Nephron (organoid): ENCODE measurements at regions not wholly inside any gene's neighbourhood (a gene's known extent, or its start where the extent isn't known, plus 50 kb on each side); places are given as distances from the start of the nearest gene placed in this dataset.

Source experiments
- H3K27ac Mint-ChIP-seq, 3 experiments: 2 replicates each; pipeline ENCODE4 v1.8.0; 2020; ENCODE audit warnings: mixed read lengths in 3 of 3, mild to moderate bottlenecking in 2 of 3, moderate library complexity in 1 of 3
- H3K27me3 Mint-ChIP-seq: 2 replicates; pipeline ENCODE4 v1.8.0; 2021; ENCODE audit warnings: low read depth, mild to moderate bottlenecking, moderate library complexity, mixed read lengths
- H3K36me3 Mint-ChIP-seq: 2 replicates; pipeline ENCODE4 v1.8.0; 2020; ENCODE audit warnings: low read depth, mixed read lengths
- H3K4me1 Mint-ChIP-seq: 2 replicates; pipeline ENCODE4 v1.8.0; 2020; ENCODE audit warnings: mixed read lengths
- H3K4me3 Mint-ChIP-seq, 3 experiments: 2 replicates each; pipeline ENCODE4 v1.8.0; 2020; ENCODE audit warnings: mild to moderate bottlenecking in 3 of 3, mixed read lengths in 3 of 3, moderate library complexity in 2 of 3
- H3K9me3 Mint-ChIP-seq: 2 replicates; pipeline ENCODE4 v1.8.0; 2020; ENCODE audit warnings: mixed read lengths
- CTCF ChIP-seq, 3 experiments: fragments of 200-600 bp; sonication (generic); IDR thresholded peaks; one replicate each; pipeline ENCODE4 v1.5.0; 2021; ENCODE audit warnings: antibody characterized with exemption in 3 of 3; ENCODE audit not compliant: unreplicated experiment in 3 of 3

GRCh38 chr2:106720026-106720425 lies 165.9 kb downstream of the ST6GAL2 start:
- H3K27ac Mint-ChIP-seq: no peak overlapping the region
- peaks cover 46% of the 10 kb centered on the region for H3K9me3 Mint-ChIP-seq
- H3K4me1 Mint-ChIP-seq: no peaks in the 10 kb centered on the region
- H3K4me3 Mint-ChIP-seq: no peak overlapping the region
- TF ChIP-seq CTCF (IDR thresholded peaks at IDR 0.05; ENCODE audit: unreplicated experiment in 3 of 3): no peak
- H3K36me3 Mint-ChIP-seq: peaks cover 7% of the 10 kb centered on the region
- no peaks in the 10 kb centered on the region for H3K27me3 Mint-ChIP-seq

GRCh38 chr2:106724301-106724794 lies 161.6 kb downstream of the ST6GAL2 start:
- no peak overlapping the region for H3K4me3 Mint-ChIP-seq
- no peak overlapping the region for H3K27ac Mint-ChIP-seq
- H3K4me1 Mint-ChIP-seq: no peaks in the 10 kb centered on the region
- H3K36me3 Mint-ChIP-seq: no peaks in the 10 kb centered on the region
- no peak for TF ChIP-seq CTCF (IDR thresholded peaks at IDR 0.05; ENCODE audit: unreplicated experiment in 3 of 3)
- peaks cover 13% of the 10 kb centered on the region for H3K9me3 Mint-ChIP-seq
- H3K27me3 Mint-ChIP-seq: no peaks in the 10 kb centered on the region

GRCh38 chr2:106734165-106734564 lies 151.8 kb downstream of the ST6GAL2 start:
- Mint-ChIP-seq H3K4me1 (no peaks in the 10 kb centered on the region), H3K27me3 (no peaks in the 10 kb centered on the region), H3K36me3 (no peaks in the 10 kb centered on the region), H3K9me3 (peaks cover 19% of the 10 kb centered on the region), H3K27ac (no peak overlapping the region), H3K4me3 (no peak overlapping the region)
- no peak for TF ChIP-seq CTCF (IDR thresholded peaks at IDR 0.05; ENCODE audit: unreplicated experiment in 3 of 3)

GRCh38 chr2:106735807-106736206 lies 150.2 kb downstream of the ST6GAL2 start:
- no peaks in the 10 kb centered on the region for H3K4me1 Mint-ChIP-seq
- TF ChIP-seq CTCF (IDR thresholded peaks at IDR 0.05; ENCODE audit: unreplicated experiment in 3 of 3): no peak
- H3K27me3 Mint-ChIP-seq: no peaks in the 10 kb centered on the region
- H3K9me3 Mint-ChIP-seq: peaks cover 19% of the 10 kb centered on the region
- H3K4me3 Mint-ChIP-seq: no peak overlapping the region
- H3K36me3 Mint-ChIP-seq: no peaks in the 10 kb centered on the region
- H3K27ac Mint-ChIP-seq: no peak overlapping the region

GRCh38 chr2:106736221-106736620 lies 149.7 kb downstream of the ST6GAL2 start:
- Mint-ChIP-seq H3K9me3 (peaks cover 19% of the 10 kb centered on the region), H3K27me3 (no peaks in the 10 kb centered on the region), H3K4me3 (no peak overlapping the region), H3K4me1 (no peaks in the 10 kb centered on the region), H3K36me3 (no peaks in the 10 kb centered on the region), H3K27ac (no peak overlapping the region)
- TF ChIP-seq CTCF (IDR thresholded peaks at IDR 0.05; ENCODE audit: unreplicated experiment in 3 of 3): no peak

GRCh38 chr2:106745468-106745867 lies 140.5 kb downstream of the ST6GAL2 start:
- no peak for TF ChIP-seq CTCF (IDR thresholded peaks at IDR 0.05; ENCODE audit: unreplicated experiment in 3 of 3)
- peaks cover 19% of the 10 kb centered on the region for H3K4me1 Mint-ChIP-seq
- no peak overlapping the region for H3K4me3 Mint-ChIP-seq
- no peaks in the 10 kb centered on the region for H3K36me3 Mint-ChIP-seq
- H3K27ac Mint-ChIP-seq: peak overlapping the region in 2 of 3 experiments; percentile 34 to 50
- H3K27me3 Mint-ChIP-seq: peaks cover 3% of the 10 kb centered on the region
- no peaks in the 10 kb centered on the region for H3K9me3 Mint-ChIP-seq
